Central memory CD8-positive, alpha-beta T cell (primary cell): ENCODE measurements at regions not wholly inside any gene's neighbourhood (a gene's known extent, or its start where the extent isn't known, plus 50 kb on each side); places are given as distances from the start of the nearest gene placed in this dataset.

Experiments
- ATAC-seq: fragments of 150-1000 bp; cut with Tn5 transposase; replicated peaks from 2 replicates; pipeline ENCODE4 v1.10.0; 2022; ENCODE audit warnings: mild to moderate bottlenecking, moderate FRiP score, moderate number of reproducible peaks; ENCODE audit not compliant: poor library complexity, severe bottlenecking; ENCODE audit errors: extremely low read depth
- DNase-seq, 2 donors: peaks; one replicate each; pipeline ENCODE4 v3.0.0; 2021; ENCODE audit warnings: low spot score in 2 of 2
- H3K27ac Mint-ChIP-seq: one replicate; pipeline ENCODE4 v1.8.0; 2022; ENCODE audit warnings: low read depth, mild to moderate bottlenecking, moderate library complexity, mixed read lengths
- H3K27me3 Mint-ChIP-seq: one replicate; pipeline ENCODE4 v1.8.0; 2022; ENCODE audit warnings: mixed read lengths
- H3K36me3 Mint-ChIP-seq: one replicate; pipeline ENCODE4 v1.8.0; 2022; ENCODE audit warnings: mild to moderate bottlenecking, moderate library complexity, mixed read lengths; ENCODE audit not compliant: insufficient read depth
- H3K4me1 Mint-ChIP-seq: one replicate; pipeline ENCODE4 v1.8.0; 2022; ENCODE audit warnings: mixed read lengths
- H3K4me3 Mint-ChIP-seq: one replicate; pipeline ENCODE4 v1.8.0; 2022; ENCODE audit warnings: mild to moderate bottlenecking, moderate library complexity, mixed read lengths
- H3K9me3 Mint-ChIP-seq: one replicate; pipeline ENCODE4 v1.8.0; 2022; ENCODE audit warnings: mixed read lengths

DNA sequence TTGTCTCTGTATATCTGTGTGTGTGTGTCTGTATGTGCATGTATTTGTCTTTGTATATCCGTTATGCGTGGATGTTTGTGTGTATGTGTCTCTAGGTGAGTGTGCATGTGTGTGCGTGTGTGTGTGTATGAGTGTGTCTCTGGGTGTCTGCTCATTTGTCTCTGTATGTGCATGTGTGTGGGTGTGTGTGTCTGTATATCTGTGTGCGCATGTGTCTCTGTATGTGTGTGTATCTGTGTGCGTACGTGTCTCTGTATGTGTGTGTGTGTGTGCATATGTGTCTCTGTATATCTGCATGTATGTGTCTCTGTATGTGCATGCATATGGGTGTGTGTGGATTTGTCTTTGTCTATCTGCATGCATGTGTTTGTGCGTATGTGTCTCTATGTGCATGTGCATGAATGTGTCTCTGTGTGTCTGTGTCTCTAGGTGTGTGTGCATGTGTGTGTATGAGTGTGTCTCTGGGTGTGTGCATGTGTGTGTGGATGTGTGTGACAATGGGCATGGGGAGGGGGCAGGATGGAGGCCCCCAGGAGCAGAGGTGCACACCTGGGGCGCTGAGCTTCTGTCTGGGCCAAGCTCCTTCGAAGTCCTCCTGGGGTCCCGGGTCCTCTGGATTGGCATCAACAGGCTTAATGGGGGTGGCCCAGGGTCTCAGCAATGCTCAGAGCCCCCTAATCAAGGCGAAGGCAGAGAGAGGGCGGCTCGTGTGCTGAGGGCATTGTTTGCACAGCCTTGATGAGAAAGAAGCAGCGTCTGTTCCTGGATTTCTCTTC, 373.4 kb upstream of the IRX4 start:
- Mint-ChIP-seq H3K27ac (no peak overlapping the region), H3K9me3 (no peaks in the 10 kb centered on the region), H3K4me3 (no peak overlapping the region), H3K36me3 (peaks cover 2% of the 10 kb centered on the region), H3K27me3 (no peaks in the 10 kb centered on the region), H3K4me1 (no peaks in the 10 kb centered on the region)
- DNase-seq (no peak), ATAC-seq (no peak)

DNA sequence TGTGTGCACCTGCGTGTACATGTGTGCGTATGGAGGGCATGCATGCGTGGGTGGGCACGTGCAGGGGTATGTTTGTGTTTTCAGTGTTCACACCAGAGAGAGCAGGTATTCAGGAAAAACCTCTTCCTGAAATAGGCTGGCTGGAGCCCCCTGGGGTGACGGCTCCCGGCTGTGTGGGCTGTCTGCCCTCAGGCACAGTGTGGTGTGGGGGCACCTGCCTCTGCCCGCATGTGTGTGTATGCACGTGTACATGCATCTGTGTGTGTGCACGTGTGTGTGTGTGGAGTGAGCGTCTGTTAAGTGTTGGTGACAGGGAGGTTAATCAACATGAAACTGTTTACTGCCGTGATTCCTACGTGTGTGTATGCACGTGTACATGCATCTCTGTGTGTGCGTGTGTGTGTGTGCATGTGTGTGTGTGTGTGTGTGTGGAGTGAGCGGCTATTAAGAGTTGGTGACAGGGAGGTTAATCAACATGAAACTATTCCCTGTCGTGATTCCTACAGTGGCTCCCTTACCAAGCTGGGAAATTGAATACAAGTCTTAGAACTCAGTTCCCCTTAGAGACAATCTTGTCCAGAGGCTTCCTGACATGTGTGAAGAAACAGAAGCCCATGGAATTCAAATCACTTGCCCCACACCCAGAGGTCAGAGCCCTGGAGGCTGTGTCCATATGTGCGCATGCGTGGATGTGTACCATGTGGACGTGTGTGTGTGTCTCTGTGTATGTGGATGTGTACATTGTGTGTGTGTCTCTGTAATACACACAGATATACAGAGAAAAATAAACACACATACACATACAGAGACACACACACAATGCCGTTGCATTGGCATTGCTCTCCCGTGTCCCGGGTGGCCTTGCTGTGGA, 372.4 kb upstream of the IRX4 start:
- DNase-seq: no peak
- Mint-ChIP-seq H3K27me3 (no peaks in the 10 kb centered on the region), H3K36me3 (no peaks in the 10 kb centered on the region), H3K4me1 (no peaks in the 10 kb centered on the region), H3K9me3 (no peaks in the 10 kb centered on the region), H3K4me3 (no peak overlapping the region), H3K27ac (no peak overlapping the region)
- ATAC-seq: no peak

DNA sequence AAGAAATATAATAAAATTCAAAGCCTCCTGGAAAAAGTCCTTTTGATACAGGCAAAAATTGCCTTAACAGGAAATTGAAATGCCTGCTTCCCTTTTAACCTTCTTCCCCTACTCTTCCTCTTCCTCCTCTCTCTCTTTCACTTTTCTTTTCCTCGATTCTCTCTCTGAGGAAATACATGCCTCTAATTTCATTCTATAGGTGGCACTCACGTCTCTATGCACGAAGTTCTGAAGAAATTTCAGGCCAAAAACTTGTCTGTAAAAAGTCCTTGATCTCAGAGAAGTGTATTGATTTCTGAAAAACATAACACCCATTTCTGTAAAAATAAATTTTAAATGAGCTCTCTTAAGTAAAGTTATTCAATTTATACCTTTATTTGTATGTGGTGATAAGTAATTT, 371.7 kb upstream of the IRX4 start:
- Mint-ChIP-seq H3K27ac (no peak overlapping the region), H3K4me3 (no peak overlapping the region), H3K4me1 (no peaks in the 10 kb centered on the region), H3K27me3 (no peaks in the 10 kb centered on the region), H3K9me3 (no peaks in the 10 kb centered on the region), H3K36me3 (no peaks in the 10 kb centered on the region)
- ATAC-seq (no peak), DNase-seq (no peak)

DNA sequence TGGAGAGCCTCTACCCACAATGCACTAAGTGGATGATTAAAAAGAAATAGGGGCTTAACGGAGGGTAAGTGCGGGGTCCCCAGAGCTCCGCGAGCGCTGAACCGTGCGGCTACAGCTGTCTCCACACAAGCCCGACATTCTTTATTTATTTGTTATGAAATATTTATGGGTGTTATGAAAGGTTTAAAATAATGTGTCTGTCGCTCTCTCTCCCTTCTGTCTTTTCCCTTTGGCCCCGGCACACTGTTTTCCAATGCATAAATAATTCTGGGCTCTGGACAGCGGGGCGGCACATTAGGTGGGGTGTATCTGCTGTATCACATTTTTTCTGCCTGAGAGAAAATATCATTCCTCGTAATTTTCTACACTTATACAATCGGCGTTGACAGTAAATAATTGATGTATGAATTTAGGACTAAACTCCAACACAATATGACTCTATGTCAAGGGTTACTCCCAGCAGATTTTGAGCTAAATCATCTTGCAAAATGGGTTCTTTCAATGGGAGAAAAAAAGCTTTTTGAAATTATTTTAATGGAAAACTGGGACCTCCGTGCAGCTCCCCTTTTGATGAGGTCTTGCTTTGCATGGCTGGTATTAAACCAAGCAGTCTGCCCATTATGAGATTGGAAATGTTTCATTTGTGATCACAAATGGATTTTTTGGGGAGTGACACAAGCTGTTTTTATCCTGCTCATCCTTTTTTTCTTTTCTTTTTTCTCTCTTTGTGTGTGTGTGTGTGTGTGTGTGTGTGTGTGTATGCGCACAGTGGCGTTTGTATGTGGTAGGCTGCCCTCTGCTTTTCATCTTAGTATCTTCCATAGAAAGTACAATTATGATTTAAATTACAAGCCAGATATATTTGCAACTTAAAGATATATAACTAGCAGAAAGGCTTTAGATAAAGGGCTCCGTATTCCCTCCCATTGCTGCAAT, 370.6 kb upstream of the IRX4 start:
- H3K36me3 Mint-ChIP-seq: no peaks in the 10 kb centered on the region
- no peak for ATAC-seq
- H3K9me3 Mint-ChIP-seq: no peaks in the 10 kb centered on the region
- H3K4me1 Mint-ChIP-seq: no peaks in the 10 kb centered on the region
- no peak overlapping the region for H3K27ac Mint-ChIP-seq
- no peak overlapping the region for H3K4me3 Mint-ChIP-seq
- no peak for DNase-seq
- no peaks in the 10 kb centered on the region for H3K27me3 Mint-ChIP-seq

DNA sequence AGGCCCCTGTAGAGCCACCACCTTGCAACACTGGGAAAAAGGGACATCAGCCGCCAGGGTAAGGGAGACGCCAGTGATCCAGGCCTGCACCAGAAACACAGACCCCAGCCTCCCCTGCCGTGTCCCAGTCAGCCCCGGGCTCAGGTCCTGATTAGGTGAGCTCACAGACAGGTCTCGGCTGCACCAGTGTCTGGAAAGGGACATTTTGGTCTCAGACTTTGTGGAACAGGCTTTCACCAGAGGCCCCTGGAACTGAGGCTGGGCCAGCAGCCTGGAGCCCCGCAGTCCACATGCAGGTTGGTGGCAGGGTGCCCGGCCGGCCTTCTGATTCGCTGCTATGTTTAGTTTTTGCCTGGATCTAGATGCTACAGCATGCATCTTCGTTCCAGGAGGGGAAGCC, 369.0 kb upstream of the IRX4 start:
- Mint-ChIP-seq H3K4me3 (no peak overlapping the region), H3K36me3 (no peaks in the 10 kb centered on the region), H3K27ac (no peak overlapping the region), H3K9me3 (no peaks in the 10 kb centered on the region), H3K27me3 (no peaks in the 10 kb centered on the region), H3K4me1 (no peaks in the 10 kb centered on the region)
- no peak for DNase-seq
- ATAC-seq: no peak

DNA sequence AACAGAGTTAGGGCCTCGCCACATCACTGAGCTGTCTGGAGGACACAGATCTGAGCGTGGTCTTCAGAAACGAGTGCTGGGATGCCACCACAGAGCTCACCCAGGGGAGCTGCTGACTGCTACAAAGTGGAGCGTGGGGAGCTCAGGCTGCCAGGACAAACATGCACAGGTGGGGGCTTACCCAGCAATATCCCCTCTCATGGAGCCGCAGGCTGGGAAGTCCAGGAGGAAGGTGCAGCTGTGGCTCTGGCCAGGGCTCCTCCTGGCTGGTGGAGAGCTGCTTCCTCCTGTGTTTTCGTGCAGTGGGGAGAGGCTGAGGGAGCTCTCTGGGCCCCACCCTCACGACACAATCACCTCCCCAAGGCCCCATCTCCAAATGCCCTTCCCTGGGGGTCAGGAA, 368.6 kb upstream of the IRX4 start:
- Mint-ChIP-seq H3K4me3 (no peak overlapping the region), H3K27ac (no peak overlapping the region), H3K27me3 (no peaks in the 10 kb centered on the region), H3K4me1 (no peaks in the 10 kb centered on the region), H3K9me3 (no peaks in the 10 kb centered on the region), H3K36me3 (no peaks in the 10 kb centered on the region)
- DNase-seq: no peak
- ATAC-seq: no peak

DNA sequence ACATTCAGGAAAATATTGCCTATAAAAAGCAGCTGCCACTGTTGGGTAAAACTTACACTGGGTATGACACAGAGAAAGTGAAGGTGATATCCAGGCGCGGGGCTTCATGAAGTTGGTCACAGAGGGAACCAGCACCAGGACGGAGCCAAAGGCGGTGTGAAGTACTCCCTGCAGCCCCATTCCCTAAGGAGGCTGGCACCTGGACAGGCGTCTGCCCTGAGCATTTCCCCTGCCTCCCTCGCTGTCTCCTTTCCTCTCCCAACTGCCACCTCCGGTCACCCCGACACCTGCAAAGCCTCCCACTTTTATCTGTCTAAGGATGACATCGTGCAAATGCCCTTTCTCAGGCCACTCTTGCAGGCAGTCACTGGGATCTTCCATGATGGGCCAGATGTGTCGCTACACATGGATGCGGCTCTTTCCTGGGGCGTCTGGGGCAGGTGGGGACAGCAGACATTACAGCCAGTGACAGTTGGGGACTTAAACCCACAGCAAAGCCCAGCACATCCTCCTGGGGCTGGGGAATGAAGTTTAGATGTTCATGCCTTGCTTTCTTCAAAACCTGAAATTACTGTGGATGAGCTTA, 367.7 kb upstream of the IRX4 start:
- H3K36me3 Mint-ChIP-seq: no peaks in the 10 kb centered on the region
- H3K27me3 Mint-ChIP-seq: no peaks in the 10 kb centered on the region
- DNase-seq (no peak), ATAC-seq (no peak)
- H3K4me3 Mint-ChIP-seq: no peak overlapping the region
- H3K4me1 Mint-ChIP-seq: no peaks in the 10 kb centered on the region
- H3K9me3 Mint-ChIP-seq: no peaks in the 10 kb centered on the region
- H3K27ac Mint-ChIP-seq: no peak overlapping the region

DNA sequence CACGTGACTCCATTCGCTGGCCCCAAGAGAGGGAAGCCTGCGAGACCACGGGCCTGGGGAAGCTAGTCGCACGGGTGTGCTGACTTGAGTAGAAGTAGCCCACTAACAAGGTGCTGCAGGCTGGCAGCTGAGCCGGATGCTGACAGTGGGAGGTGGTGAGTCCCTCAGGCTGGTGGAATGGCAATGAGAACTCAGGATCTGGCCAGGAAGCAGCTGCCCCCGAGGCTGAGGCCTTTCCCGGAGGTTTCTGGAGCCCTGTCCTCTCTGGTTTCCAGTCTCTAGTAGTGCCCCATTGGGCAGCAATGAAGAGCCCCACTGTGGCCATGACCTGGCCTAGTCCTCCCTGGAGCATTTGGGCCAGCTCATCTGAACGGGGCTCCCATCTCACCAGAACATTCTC, 366.7 kb upstream of the IRX4 start:
- H3K36me3 Mint-ChIP-seq: no peaks in the 10 kb centered on the region
- H3K27ac Mint-ChIP-seq: no peak overlapping the region
- no peak for ATAC-seq
- no peaks in the 10 kb centered on the region for H3K4me1 Mint-ChIP-seq
- no peak overlapping the region for H3K4me3 Mint-ChIP-seq
- H3K9me3 Mint-ChIP-seq: no peaks in the 10 kb centered on the region
- DNase-seq: no peak
- H3K27me3 Mint-ChIP-seq: no peaks in the 10 kb centered on the region

DNA sequence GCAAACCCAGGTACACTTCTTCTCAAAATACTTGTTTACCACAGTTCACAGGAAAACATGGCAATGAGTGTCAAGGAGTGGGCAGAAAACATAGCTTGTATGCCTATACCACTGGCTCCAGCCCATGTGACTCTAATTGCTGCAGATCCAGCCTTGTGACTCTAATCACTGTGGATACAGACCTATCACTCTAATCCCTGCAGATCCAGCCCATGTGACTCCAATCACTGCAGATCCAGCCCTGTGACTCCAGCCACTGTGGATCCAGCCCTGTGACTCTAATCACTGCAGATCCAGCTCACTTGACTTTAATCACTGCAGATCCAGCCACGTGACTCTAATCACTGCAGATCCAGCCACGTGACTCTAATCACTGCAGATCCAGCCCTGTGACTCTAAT, 366.3 kb upstream of the IRX4 start:
- Mint-ChIP-seq H3K4me1 (no peaks in the 10 kb centered on the region), H3K27me3 (no peaks in the 10 kb centered on the region), H3K36me3 (no peaks in the 10 kb centered on the region), H3K9me3 (no peaks in the 10 kb centered on the region), H3K4me3 (no peak overlapping the region), H3K27ac (no peak overlapping the region)
- DNase-seq (no peak), ATAC-seq (no peak)

DNA sequence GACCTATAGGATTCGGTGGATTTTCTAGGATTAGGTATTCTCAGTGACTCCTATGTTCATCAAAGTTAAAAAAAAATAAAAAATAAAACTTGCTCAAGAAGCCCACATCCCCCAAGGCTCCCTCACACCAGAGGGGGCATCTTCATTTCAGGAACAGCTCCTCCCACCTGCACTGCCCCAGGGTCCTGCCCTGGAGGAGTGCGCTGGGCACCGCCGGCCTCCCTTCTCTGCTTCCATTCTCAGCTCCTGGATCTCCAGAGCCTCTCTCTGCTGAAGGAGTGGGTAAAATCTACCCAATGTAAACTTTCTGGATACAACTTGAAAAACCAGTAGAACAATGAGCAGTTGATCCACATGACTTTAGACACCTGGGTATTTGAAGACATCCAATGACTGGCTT, 359.8 kb upstream of the IRX4 start:
- DNase-seq (no peak), ATAC-seq (no peak)
- Mint-ChIP-seq H3K4me3 (no peak overlapping the region), H3K27ac (no peak overlapping the region), H3K4me1 (no peaks in the 10 kb centered on the region), H3K9me3 (no peaks in the 10 kb centered on the region), H3K36me3 (no peaks in the 10 kb centered on the region), H3K27me3 (no peaks in the 10 kb centered on the region)

DNA sequence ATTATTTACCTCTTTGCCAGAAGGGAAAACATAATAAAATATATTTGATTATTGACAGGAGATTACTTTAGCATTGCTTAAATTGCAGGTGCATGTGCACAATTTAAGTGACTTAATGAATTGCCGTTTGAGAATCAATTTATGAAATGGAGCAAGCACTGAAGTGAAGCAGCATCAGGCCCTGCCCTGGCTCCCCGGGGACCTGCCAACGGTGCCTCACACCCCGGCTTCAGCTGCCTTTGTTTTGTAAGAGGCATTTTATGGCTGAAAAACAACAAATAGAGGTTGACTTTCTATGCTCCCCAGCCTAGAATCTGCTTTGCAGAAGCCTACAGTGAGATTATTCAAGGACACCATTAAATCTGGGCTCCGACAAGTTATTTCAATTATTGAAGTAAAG, 359.1 kb upstream of the IRX4 start:
- Mint-ChIP-seq H3K36me3 (no peaks in the 10 kb centered on the region), H3K9me3 (no peaks in the 10 kb centered on the region), H3K27ac (no peak overlapping the region), H3K27me3 (peaks cover 2% of the 10 kb centered on the region), H3K4me3 (no peak overlapping the region), H3K4me1 (no peaks in the 10 kb centered on the region)
- no peak for ATAC-seq
- no peak for DNase-seq
